SIG-M5 treated with dmso at 0.1 percent for 504 hours (cell line): ENCODE measurements at regions not wholly inside any gene's neighbourhood (a gene's known extent, or its start where the extent isn't known, plus 50 kb on each side); places are given as distances from the start of the nearest gene placed in this dataset.

ENCODE experiments used
- DNase-seq: peaks from one replicate; lab custom pipeline; 2025; ENCODE audit not compliant: unreplicated experiment; lab: John Stamatoyannopoulos, UW

DNA sequence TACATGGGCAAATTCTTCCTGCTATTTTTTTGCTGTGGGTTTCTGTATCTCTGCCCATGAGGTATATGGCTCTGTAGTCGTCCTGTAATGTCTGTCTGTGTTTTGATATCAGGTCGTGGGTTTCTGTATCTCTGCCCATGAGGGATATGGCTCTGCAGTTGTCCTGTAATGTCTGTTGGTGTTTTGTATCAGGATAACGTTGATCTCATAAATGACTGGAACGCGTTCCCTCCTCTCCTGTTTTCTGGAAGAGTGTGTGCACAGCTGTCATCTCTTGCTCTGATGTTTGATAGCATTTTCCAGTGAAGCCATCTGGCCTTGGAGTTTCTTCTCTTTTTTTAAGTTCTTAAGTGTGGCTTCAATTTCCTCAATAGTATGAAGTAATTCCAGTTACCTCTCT lies 57.2 kb downstream of the SOX1 start:
- no peak for DNase-seq

DNA sequence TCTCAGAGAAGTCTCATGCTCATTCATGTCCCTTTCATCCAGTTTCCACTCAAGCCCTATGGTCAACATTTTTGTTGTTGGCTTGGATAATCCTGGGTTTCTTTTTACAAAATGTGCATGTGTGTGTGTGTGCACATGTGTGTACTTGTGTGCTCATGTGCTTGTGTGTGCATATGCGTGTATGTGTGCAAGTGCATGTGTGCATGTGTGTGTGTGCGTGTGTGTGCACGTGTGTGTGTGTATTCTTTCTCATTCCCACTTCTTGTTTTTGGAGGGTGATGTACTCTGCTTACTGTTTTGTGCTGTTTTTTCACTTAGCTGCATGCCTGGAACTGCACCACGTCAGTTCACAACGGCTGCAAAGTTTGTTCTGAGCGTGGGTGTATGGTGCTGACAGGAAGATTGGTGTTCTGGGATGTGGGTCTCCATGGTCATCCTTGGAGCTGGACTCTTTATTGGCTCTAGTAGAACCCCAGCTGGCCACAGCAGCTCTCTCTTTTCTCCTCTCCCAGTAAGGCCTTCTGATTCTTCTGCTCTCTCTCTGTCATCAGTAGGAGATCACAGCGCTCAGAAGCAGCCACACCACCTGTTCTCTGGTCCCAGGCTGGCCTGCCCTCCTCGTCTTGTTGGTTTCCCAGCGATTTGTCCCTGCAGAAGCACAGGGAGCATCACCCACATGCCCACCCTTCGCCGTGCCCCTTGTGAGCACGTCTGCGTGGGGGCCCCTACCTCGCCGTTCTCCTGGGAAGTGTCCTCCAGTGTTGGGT lies 60.8 kb downstream of the SOX1 start:
- no peak for DNase-seq

DNA sequence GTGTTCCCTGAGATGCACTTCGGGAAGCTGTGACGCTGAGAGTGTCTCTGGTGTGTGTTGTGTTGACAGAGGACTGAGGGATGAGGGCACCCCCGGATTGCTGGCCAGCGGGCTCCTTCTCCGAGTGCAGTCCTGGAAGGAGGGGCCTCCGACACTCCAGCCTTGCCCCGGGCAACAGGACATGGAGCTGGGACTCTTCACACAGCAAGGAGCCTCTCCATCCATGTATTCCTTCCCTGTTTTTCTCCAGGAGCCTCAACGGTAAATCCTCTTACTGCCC lies 61.3 kb downstream of the SOX1 start:
- no peak for DNase-seq

DNA sequence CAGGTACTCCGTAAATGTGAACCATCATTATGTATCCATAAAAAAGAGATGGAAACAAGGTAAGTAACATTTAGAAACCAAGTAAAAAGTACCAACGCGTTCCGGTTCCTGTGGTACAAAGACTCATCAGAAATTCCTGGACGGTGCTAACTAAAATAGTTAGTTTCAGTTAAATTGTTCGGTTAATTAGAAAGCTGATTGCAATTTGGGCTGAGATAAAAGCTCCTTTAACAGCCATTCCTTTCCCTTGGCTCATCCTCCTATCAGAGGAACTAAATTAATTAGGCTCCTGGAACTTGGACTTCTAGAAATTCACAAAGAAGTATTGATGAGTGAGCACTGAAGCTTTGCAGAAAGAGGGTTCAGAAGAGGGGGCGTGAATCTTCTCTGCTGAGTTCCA lies 63.5 kb downstream of the SOX1 start:
- DNase-seq: no peak

GRCh38 chr13:112131081-112131712 lies 64.2 kb downstream of the SOX1 start:
- DNase-seq: no peak

- DNase-seq: no peak
Observed at GRCh38 chr13:112131713-112132113, 64.8 kb downstream of the SOX1 start.

DNA sequence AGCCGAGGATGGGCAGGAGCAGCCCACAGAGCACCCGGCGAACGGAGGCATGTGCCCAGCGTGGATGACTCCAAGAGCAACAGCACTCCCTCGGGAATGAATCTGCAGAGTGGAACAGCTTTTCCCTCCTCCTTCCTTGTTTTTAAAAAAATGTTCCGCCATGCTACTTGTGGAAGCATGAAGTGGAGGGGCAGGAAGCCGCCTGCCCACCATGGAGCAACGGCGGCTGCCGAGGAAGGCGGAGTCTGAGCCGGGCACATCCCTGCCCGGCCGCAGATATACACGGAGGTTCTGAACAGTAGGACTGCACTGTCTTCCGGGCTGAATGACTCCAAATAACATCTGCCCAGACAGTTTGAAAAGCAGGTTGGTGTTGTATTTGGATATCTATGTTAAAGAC lies 65.2 kb downstream of the SOX1 start:
- no peak for DNase-seq

- no peak for DNase-seq
Observed at GRCh38 chr13:112132619-112133018, 65.7 kb downstream of the SOX1 start.

DNA sequence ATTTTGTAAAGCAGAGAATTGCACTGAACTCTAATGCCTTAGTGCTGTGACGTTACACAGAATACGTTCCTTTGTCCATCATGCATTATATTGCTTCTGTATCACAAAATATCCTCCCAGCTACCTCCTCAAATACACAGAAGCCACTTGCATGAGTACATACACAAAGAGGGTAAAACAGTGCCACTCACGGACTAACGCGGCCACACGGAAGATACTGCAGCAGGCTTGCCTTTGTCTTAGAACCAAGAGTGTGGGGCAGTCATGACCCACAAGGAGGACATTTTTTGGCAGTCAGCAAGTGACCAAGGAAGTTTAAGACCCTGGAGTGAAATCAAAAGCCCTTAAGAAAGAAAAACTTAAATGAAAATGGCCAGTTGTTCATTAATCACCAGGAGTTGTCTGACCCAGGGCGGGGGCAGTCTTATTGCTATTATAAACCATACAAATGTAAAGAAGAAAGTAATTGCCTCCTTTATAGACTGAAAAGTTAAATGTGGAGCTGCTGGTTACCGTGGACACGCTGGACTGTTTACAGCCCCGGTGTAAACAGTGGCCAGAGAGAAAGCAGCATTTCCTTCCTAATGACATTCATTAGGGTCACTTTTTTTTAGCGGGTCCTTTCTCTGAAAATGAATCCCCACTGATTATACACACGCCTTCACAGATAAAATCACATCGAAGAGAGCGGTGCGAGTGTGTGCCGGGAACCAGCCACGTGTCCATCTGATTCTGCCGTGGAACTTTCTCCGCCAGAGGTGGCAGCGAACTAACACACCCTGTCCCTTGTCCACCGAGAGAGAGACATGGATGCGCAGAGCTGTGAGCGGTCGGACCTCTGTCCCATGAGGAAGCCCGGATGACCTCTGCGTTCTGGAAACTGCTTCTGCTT lies 66.8 kb downstream of the SOX1 start:
- DNase-seq: no peak

GRCh38 chr13:112134391-112135075 lies 67.6 kb downstream of the SOX1 start:
- no peak for DNase-seq

- no peak for DNase-seq
Observed at GRCh38 chr13:112136095-112136494, 69.1 kb downstream of the SOX1 start.

GRCh38 chr13:112137144-112137543 lies 70.2 kb downstream of the SOX1 start:
- no peak for DNase-seq

GRCh38 chr13:112140366-112140765 lies 73.4 kb downstream of the SOX1 start:
- no peak for DNase-seq

GRCh38 chr13:112141643-112142400 lies 74.9 kb downstream of the SOX1 start:
- no peak for DNase-seq

DNA sequence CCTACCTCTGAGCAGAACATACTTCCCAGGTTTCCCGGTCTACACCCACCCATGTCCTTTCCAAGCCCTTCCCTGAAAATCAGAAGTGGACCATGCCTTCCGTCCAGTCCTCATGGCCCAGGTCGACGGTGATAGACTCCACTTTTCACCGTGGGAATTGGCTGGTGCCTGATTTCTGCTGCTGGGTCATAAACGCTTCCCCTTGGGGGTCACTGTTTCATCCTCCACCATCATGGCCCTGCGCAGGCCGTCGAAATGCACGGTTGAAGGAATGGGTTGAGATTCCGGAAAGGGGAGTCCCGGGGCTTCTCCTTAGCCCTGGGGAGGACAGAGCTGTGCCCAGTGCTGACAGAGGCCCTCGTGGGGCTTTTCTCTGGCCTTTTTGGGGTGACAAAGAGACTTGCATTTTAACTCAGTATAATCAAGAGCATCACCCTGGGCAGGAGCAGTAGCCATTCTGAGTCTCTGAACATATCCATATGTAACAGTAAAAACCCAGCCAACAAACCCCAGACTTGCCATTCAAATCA lies 75.5 kb downstream of the SOX1 start:
- no peak for DNase-seq

DNA sequence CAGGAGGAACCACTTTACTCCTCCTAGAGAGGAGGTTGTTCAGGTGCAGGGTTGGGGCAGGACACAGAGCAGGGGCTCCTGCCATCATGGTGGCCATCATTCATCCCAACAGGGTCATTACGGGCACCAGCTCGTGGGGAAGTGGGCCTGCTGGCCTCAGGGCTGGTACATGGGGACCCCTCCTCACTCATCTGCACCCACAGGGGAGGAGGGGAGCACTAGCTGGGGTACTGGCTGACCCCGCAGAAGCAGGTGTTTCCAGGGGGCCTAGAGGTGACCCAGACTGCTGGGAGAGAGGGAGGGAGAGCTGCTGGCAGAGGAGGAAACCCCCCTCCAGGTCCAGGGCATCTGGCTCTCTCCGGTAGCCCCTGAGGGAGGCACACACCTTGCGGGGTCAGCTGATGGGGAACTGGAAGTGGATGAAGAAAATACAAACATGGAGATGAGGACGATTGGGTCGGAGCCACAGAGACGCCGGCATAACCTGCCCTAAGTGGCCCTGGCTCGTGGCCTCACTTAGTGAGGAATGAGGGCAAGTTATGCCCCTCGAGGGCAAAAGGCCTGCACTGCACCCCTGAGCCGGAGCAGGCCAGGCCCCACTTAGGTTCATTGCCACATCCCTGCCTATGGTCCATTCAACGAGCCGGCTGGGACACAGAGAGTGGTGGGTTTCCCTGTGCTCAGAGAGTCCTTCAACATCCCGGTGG lies 76.2 kb downstream of the SOX1 start:
- no peak for DNase-seq

DNA sequence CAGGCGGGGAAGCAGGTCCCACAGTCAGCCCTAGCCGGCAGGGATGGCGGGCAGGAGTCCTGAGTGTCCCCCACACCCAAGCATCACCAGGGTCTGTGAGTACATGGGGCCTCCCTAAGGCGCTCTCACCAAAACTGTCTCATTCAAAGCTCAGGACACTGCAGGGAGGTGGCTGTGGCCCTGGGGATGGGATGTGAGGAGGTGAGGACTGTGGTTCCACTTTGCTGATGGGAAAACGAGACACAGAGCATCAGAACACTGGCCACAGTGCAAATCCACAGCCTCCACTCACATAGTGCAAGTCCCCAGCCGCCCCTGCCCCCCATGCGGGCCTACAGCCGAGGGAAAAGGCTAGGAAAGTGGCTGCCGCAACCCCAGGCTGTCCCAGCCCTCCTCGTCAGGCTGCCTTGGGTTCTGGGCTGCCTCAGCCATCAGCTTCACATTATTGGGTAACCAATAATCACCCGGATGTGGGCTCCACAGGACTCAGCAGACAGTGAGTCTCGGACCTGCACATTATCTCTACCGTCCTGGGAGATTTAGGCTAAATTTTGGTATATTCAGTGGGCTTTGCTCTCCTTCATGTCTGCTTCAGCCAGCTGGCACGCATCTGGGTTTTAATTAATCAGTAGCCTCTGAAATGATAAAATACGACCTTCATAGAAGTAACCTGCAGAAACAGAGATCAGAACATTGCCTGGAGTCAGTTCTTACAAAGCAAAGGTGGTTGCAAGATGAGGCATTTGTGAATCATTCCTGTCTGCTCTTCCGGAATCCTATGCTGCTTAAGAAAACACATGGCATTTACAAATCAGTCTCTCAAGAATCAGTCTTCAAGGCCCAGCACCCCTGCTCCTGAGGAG lies 77.0 kb downstream of the SOX1 start:
- DNase-seq: no peak

GRCh38 chr13:112144616-112145550 lies 77.9 kb downstream of the SOX1 start:
- DNase-seq: no peak
